Uterus (tissue), 3 donors: ENCODE measurements at regions not wholly inside any gene's neighbourhood (a gene's known extent, or its start where the extent isn't known, plus 50 kb on each side); places are given as distances from the start of the nearest gene placed in this dataset.

Experiments used
- DNase-seq, 2 donors: peaks; one replicate each; pipeline ENCODE4 v3.0.0-alpha.2; 2019 to 2020
- H3K27ac ChIP-seq, 2 donors: fragments of 200-600 bp; sonication (generic); 1 replicate in 1 of 2; 2 replicates in 1 of 2; pipeline ENCODE4 v1.5.1; 2016 to 2018
- H3K27me3 ChIP-seq, 2 donors: fragments of 200-600 bp; sonication (generic); one replicate each; pipeline ENCODE4 v1.5.1; 2018 to 2019; ENCODE audit warnings: control low read depth in 1 of 2
- H3K36me3 ChIP-seq, 2 donors: fragments of 200-600 bp; sonication (generic); one replicate each; pipeline ENCODE4 v1.5.1; 2019; ENCODE audit warnings: control low read depth in 1 of 2
- H3K4me1 ChIP-seq, 2 donors: fragments of 200-600 bp; sonication (generic); one replicate each; pipeline ENCODE4 v1.5.1; 2018 to 2019; ENCODE audit warnings: control low read depth in 1 of 2
- H3K4me3 ChIP-seq, 2 donors: fragments of 200-600 bp; sonication (generic); 1 replicate in 1 of 2; 2 replicates in 1 of 2; pipeline ENCODE4 v1.5.1; 2018 to 2019; ENCODE audit warnings: mild to moderate bottlenecking in 1 of 2
- H3K9me3 ChIP-seq, 2 donors: fragments of 200-600 bp; sonication (generic); one replicate each; pipeline ENCODE4 v1.5.1; 2019; ENCODE audit warnings: control low read depth in 1 of 2
- POLR2A ChIP-seq, 2 donors: fragments of 450-650 bp; IDR thresholded peaks; one replicate each; pipeline ENCODE4 v1.6.1; 2016; ENCODE audit warnings: antibody characterized with exemption in 2 of 2, mild to moderate bottlenecking in 1 of 2, moderate library complexity in 1 of 2
- intact Hi-C: fragments of 100-400 bp; cut with DNase I; formaldehyde crosslinking; loops from one replicate; pipeline ENCODE4 v1.15.1; 2023; ENCODE audit warnings: low total_unique reads
- TF ChIP-seq, protein P1 (sequence below), 4 experiments: fragments of 200-600 bp in 2 of 4; fragments of 450-650 bp in 2 of 4; sonication (generic) in 2 of 4; IDR thresholded peaks; one replicate each; pipeline ENCODE4 v1.5.1; 2016 to 2019; ENCODE audit warnings: antibody characterized with exemption in 4 of 4, mild to moderate bottlenecking in 2 of 4, moderate library complexity in 1 of 4
- donor health status: DM: yes; HTN: yes; CAD: no.

DNA sequence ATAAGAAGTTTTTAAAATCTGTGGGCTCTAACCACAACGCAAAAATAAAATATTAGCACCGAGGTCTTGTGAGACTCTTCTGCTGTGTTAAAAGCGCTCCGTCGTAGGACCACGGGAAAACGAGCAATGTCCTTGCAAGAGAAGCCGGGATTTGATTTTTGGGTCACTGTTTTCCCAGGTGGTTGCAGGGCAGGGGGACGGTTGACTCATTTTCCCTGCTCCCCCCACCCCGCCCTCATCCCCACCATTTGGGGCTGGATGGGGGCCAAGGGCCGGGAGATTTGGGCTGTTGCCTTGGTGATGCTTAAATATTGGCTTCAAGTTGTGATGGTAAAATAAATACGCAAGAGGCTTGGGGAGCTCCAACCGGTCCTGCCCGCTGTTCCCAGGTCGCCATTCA is 67.6 kb upstream of the SLC25A33 start:
- H3K36me3 ChIP-seq = no peaks in the 10 kb centered on the region
- no peaks in the 10 kb centered on the region for H3K27me3 ChIP-seq
- no peaks in the 10 kb centered on the region for H3K9me3 ChIP-seq
- H3K27ac ChIP-seq = peak overlapping the region; percentile 79 to 83
- TF ChIP-seq POLR2A (IDR thresholded peaks at IDR 0.05) = no peak
- TF ChIP-seq, protein P1, sequence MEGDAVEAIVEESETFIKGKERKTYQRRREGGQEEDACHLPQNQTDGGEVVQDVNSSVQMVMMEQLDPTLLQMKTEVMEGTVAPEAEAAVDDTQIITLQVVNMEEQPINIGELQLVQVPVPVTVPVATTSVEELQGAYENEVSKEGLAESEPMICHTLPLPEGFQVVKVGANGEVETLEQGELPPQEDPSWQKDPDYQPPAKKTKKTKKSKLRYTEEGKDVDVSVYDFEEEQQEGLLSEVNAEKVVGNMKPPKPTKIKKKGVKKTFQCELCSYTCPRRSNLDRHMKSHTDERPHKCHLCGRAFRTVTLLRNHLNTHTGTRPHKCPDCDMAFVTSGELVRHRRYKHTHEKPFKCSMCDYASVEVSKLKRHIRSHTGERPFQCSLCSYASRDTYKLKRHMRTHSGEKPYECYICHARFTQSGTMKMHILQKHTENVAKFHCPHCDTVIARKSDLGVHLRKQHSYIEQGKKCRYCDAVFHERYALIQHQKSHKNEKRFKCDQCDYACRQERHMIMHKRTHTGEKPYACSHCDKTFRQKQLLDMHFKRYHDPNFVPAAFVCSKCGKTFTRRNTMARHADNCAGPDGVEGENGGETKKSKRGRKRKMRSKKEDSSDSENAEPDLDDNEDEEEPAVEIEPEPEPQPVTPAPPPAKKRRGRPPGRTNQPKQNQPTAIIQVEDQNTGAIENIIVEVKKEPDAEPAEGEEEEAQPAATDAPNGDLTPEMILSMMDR (IDR thresholded peaks at IDR 0.05) = no peak
- intact Hi-C loops = no loop called here
- no peak overlapping the region for H3K4me3 ChIP-seq
- no peaks in the 10 kb centered on the region for H3K4me1 ChIP-seq
- DNase-seq = no peak

- H3K27ac ChIP-seq = peak overlapping the region; percentile 79 to 83
- no peak for DNase-seq
- no peaks in the 10 kb centered on the region for H3K27me3 ChIP-seq
- intact Hi-C loops = no loop called here
- H3K4me1 ChIP-seq = no peaks in the 10 kb centered on the region
- H3K9me3 ChIP-seq = no peaks in the 10 kb centered on the region
- no peak overlapping the region for H3K4me3 ChIP-seq
- TF ChIP-seq, protein P1 (IDR thresholded peaks at IDR 0.05) = no peak
- no peak for TF ChIP-seq POLR2A (IDR thresholded peaks at IDR 0.05)
- H3K36me3 ChIP-seq = no peaks in the 10 kb centered on the region
Observed at GRCh38 chr1:9472386-9473031, 66.8 kb upstream of the SLC25A33 start.

GRCh38 chr1:9473032-9473807 is 66.0 kb upstream of the SLC25A33 start:
- peak overlapping the region; percentile 79 to 83 for H3K27ac ChIP-seq
- H3K4me1 ChIP-seq = no peaks in the 10 kb centered on the region
- DNase-seq = peak; percentile 83 to 90
- intact Hi-C loops = no loop called here
- no peak overlapping the region for H3K4me3 ChIP-seq
- no peaks in the 10 kb centered on the region for H3K27me3 ChIP-seq
- H3K36me3 ChIP-seq = no peaks in the 10 kb centered on the region
- H3K9me3 ChIP-seq = no peaks in the 10 kb centered on the region
- peak in 1 of 2 donors; percentile 36 for TF ChIP-seq POLR2A (IDR thresholded peaks at IDR 0.05)
- TF ChIP-seq, protein P1 (IDR thresholded peaks at IDR 0.05) = no peak

GRCh38 chr1:9475061-9475627 is 64.1 kb upstream of the SLC25A33 start:
- Histone ChIP-seq H3K9me3 (no peaks in the 10 kb centered on the region), H3K4me1 (no peaks in the 10 kb centered on the region), H3K27me3 (no peaks in the 10 kb centered on the region), H3K4me3 (no peak overlapping the region), H3K27ac (no peak overlapping the region), H3K36me3 (no peaks in the 10 kb centered on the region)
- DNase-seq = peak in 1 of 2 donors; percentile 48
- intact Hi-C loops = no loop called here
- TF ChIP-seq POLR2A (IDR thresholded peaks at IDR 0.05) = no peak
- TF ChIP-seq, protein P1 (IDR thresholded peaks at IDR 0.05) = no peak
